ENCODE measurements at regions not wholly inside any gene's neighbourhood (a gene's known extent, or its start where the extent isn't known, plus 50 kb on each side); places are given as distances from the start of the nearest gene placed in this dataset.

DNA sequence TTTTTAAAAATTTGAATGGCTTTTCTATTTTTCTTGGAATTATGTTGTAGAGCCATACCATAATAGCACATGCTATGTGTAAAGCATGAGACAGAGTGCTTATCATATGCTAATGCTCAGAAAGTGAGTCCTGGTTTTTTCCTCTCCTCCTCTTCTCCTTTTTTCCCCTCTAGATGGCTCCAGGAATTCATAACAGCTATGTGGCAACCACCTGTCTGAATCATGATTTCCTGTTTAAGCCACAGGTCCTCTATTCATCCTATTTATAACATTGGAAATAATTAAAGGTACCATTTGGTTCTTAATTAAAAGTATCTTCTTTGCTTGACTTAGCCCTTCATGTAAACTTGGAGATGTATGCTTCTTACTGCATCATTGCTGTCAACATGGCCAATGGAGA is 260.0 kb upstream of the MAP3K7 start:
- TF ChIP-seq, protein P1, sequence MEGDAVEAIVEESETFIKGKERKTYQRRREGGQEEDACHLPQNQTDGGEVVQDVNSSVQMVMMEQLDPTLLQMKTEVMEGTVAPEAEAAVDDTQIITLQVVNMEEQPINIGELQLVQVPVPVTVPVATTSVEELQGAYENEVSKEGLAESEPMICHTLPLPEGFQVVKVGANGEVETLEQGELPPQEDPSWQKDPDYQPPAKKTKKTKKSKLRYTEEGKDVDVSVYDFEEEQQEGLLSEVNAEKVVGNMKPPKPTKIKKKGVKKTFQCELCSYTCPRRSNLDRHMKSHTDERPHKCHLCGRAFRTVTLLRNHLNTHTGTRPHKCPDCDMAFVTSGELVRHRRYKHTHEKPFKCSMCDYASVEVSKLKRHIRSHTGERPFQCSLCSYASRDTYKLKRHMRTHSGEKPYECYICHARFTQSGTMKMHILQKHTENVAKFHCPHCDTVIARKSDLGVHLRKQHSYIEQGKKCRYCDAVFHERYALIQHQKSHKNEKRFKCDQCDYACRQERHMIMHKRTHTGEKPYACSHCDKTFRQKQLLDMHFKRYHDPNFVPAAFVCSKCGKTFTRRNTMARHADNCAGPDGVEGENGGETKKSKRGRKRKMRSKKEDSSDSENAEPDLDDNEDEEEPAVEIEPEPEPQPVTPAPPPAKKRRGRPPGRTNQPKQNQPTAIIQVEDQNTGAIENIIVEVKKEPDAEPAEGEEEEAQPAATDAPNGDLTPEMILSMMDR (conservative IDR thresholded peaks at IDR 0.05; ENCODE audit: low read depth, low read length): no peak
- no peak for TF ChIP-seq EZH2 (IDR thresholded peaks at IDR 0.05; ENCODE audit: borderline replicate concordance, low read depth, low read length, poor library complexity, severe bottlenecking)

Measured in A673 (cell line).